ENCODE measurements at regions not wholly inside any gene's neighbourhood (a gene's known extent, or its start where the extent isn't known, plus 50 kb on each side); places are given as distances from the start of the nearest gene placed in this dataset.

DNA sequence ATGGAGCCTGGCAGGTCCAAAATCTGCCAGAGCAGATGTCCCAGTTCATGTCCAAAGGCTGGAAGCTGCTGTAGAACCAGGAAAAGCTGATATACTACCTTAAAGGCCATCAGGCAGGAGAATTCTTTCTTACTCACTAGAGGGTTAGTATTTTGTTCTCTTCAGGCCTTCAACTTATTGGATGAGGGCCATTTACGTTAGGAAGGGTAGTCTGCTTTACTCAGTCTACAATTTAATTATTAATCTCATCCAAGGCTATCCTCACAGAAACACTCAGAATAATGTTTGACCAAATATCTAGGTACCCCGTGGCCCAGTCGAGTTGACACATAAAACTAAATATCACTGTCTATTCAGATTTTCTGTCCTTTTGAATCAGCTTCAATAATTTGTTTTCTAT lies 437.4 kb downstream of the TLE4 start:
- DNase-seq (no peak), ATAC-seq (no peak)
- POLR2A ChIA-PET = no interaction called here
- no peak overlapping the region for H3K27ac ChIP-seq (ENCODE audit: low read depth, low read length)
- peaks cover 0 to 19% (median 11%) of the 10 kb centered on the region in 5 donors for H3K27me3 Mint-ChIP-seq
- no peaks in the 10 kb centered on the region for H3K27me3 ChIP-seq (ENCODE audit: control insufficient read depth in 2 of 2, insufficient read depth in 2 of 2, low read length in 2 of 2)
- no peaks in the 10 kb centered on the region for H3K36me3 ChIP-seq (ENCODE audit: control insufficient read depth in 2 of 3, insufficient read depth in 3 of 3, low read length in 3 of 3)
- H3K36me3 Mint-ChIP-seq = peaks cover 0 to 5% (median 0%) of the 10 kb centered on the region in 5 donors
- H3K9me3 Mint-ChIP-seq = peaks cover 0 to 24% (median 9%) of the 10 kb centered on the region in 11 donors
- H3K4me3 Mint-ChIP-seq = no peak overlapping the region
- H3K4me1 ChIP-seq (ENCODE audit: control insufficient read depth in 2 of 2, insufficient read depth in 2 of 2, low read length in 2 of 2) = no peaks in the 10 kb centered on the region
- CTCF ChIA-PET = interaction anchor here (0.6 kb wide), 1 partner anchor 49 kb away, joined by 3 read pairs; no protein-coding TSS in a partner anchor
- H3K4me1 Mint-ChIP-seq = no peaks in the 10 kb centered on the region
- H3K4me3 ChIP-seq (ENCODE audit: low read length) = no peak overlapping the region
- H3K27ac Mint-ChIP-seq = no peak overlapping the region
- no peaks in the 10 kb centered on the region for H3K9me3 ChIP-seq (ENCODE audit: control insufficient read depth in 2 of 3, low read length in 3 of 3)
- intact Hi-C loops (cut with micrococcal nuclease) = no loop called here

- no peaks in the 10 kb centered on the region for H3K36me3 ChIP-seq (ENCODE audit: control insufficient read depth in 2 of 3, insufficient read depth in 3 of 3, low read length in 3 of 3)
- no peaks in the 10 kb centered on the region for H3K27me3 ChIP-seq (ENCODE audit: control insufficient read depth in 2 of 2, insufficient read depth in 2 of 2, low read length in 2 of 2)
- intact Hi-C loops (cut with micrococcal nuclease) = no loop called here
- H3K27ac Mint-ChIP-seq = no peak overlapping the region
- no peaks in the 10 kb centered on the region for H3K36me3 Mint-ChIP-seq
- peaks cover 0 to 11% (median 5%) of the 10 kb centered on the region in 5 donors for H3K27me3 Mint-ChIP-seq
- peaks cover 0 to 2% (median 0%) of the 10 kb centered on the region in 11 donors for H3K9me3 Mint-ChIP-seq
- CTCF ChIA-PET = no interaction called here
- H3K4me3 ChIP-seq (ENCODE audit: low read length) = no peak overlapping the region
- DNase-seq (no peak), ATAC-seq (no peak)
- H3K27ac ChIP-seq (ENCODE audit: low read depth, low read length) = no peak overlapping the region
- H3K4me1 ChIP-seq (ENCODE audit: control insufficient read depth in 2 of 2, insufficient read depth in 2 of 2, low read length in 2 of 2) = no peaks in the 10 kb centered on the region
- no peak overlapping the region for H3K4me3 Mint-ChIP-seq
- no peaks in the 10 kb centered on the region for H3K4me1 Mint-ChIP-seq
- no peaks in the 10 kb centered on the region for H3K9me3 ChIP-seq (ENCODE audit: control insufficient read depth in 2 of 3, low read length in 3 of 3)
- POLR2A ChIA-PET = no interaction called here
Observed at GRCh38 chr9:80004714-80005113, 432.9 kb downstream of the TLE4 start.

GRCh38 chr9:79990536-79990935 lies 418.8 kb downstream of the TLE4 start:
- no peak overlapping the region for H3K4me3 ChIP-seq (ENCODE audit: low read length)
- ChIA-PET CTCF (no interaction called here), POLR2A (no interaction called here)
- Mint-ChIP-seq H3K27ac (no peak overlapping the region), H3K4me3 (no peak overlapping the region), H3K4me1 (no peaks in the 10 kb centered on the region), H3K27me3 (no peaks in the 10 kb centered on the region), H3K36me3 (no peaks in the 10 kb centered on the region), H3K9me3 (peaks cover 0 to 3% (median 0%) of the 10 kb centered on the region in 11 donors)
- DNase-seq = no peak
- ATAC-seq = no peak
- no peaks in the 10 kb centered on the region for H3K9me3 ChIP-seq (ENCODE audit: control insufficient read depth in 2 of 3, low read length in 3 of 3)
- H3K27me3 ChIP-seq (ENCODE audit: control insufficient read depth in 2 of 2, insufficient read depth in 2 of 2, low read length in 2 of 2) = no peaks in the 10 kb centered on the region
- intact Hi-C loops (cut with micrococcal nuclease) = no loop called here
- no peak overlapping the region for H3K27ac ChIP-seq (ENCODE audit: low read depth, low read length)
- no peaks in the 10 kb centered on the region for H3K4me1 ChIP-seq (ENCODE audit: control insufficient read depth in 2 of 2, insufficient read depth in 2 of 2, low read length in 2 of 2)
- H3K36me3 ChIP-seq (ENCODE audit: control insufficient read depth in 2 of 3, insufficient read depth in 3 of 3, low read length in 3 of 3) = no peaks in the 10 kb centered on the region

DNA sequence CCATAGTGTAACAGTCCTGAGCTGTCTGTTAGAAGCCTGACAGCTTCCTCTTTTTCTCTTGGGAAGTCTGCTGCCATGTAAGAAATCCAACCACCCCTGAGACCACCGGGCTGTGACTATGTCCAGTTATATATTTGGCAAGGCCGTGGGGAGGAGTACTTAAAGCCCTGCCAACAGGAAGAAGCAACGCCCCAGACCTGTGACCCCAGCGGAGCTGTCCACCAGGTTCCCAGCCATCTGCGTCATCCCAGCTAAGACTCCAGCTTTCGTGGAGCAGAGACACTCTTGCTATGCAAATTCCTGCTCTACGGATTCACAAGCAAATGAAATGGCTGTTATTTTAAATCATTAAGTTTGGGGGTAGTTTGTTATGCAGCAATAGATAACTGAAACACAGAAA lies 417.3 kb downstream of the TLE4 start:
- Mint-ChIP-seq H3K9me3 (peaks cover 0 to 2% (median 0%) of the 10 kb centered on the region in 11 donors), H3K4me1 (no peaks in the 10 kb centered on the region), H3K4me3 (no peak overlapping the region), H3K27ac (no peak overlapping the region), H3K27me3 (no peaks in the 10 kb centered on the region), H3K36me3 (no peaks in the 10 kb centered on the region)
- H3K27ac ChIP-seq (ENCODE audit: low read depth, low read length) = no peak overlapping the region
- ATAC-seq (no peak), DNase-seq (no peak)
- no peaks in the 10 kb centered on the region for H3K36me3 ChIP-seq (ENCODE audit: control insufficient read depth in 2 of 3, insufficient read depth in 3 of 3, low read length in 3 of 3)
- H3K4me3 ChIP-seq (ENCODE audit: low read length) = no peak overlapping the region
- ChIA-PET POLR2A (no interaction called here), CTCF (interaction anchor here (0.6 kb wide), 1 partner anchor 1438 kb away, joined by 3 read pairs; no protein-coding TSS in a partner anchor)
- H3K4me1 ChIP-seq (ENCODE audit: control insufficient read depth in 2 of 2, insufficient read depth in 2 of 2, low read length in 2 of 2) = no peaks in the 10 kb centered on the region
- no peaks in the 10 kb centered on the region for H3K27me3 ChIP-seq (ENCODE audit: control insufficient read depth in 2 of 2, insufficient read depth in 2 of 2, low read length in 2 of 2)
- no peaks in the 10 kb centered on the region for H3K9me3 ChIP-seq (ENCODE audit: control insufficient read depth in 2 of 3, low read length in 3 of 3)
- intact Hi-C loops (cut with micrococcal nuclease) = no loop called here

DNA sequence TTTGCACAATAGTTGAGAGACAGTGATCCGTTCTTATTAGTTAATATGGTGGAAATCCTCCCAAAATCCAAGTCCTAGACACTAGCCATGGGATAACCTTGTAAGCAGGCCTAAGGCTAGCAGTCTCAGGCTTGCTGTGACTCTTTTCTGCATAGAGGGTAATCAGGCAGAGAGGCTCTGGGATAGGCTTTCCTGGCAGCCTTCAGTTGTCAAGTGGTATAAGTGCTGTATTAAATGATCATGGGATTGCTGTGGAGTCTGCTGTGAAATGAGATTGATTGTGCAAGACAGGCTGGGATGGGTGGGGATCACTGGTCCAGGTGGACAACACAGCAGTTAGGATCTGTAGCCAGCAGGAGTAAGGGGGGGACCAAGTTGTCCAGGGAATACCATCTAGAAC lies 416.4 kb downstream of the TLE4 start:
- Mint-ChIP-seq H3K27me3 (no peaks in the 10 kb centered on the region), H3K27ac (no peak overlapping the region), H3K4me3 (no peak overlapping the region), H3K36me3 (no peaks in the 10 kb centered on the region), H3K9me3 (no peaks in the 10 kb centered on the region), H3K4me1 (no peaks in the 10 kb centered on the region)
- no peak for ATAC-seq
- no peak for DNase-seq
- no peaks in the 10 kb centered on the region for H3K9me3 ChIP-seq (ENCODE audit: control insufficient read depth in 2 of 3, low read length in 3 of 3)
- intact Hi-C loops (cut with micrococcal nuclease) = no loop called here
- H3K27ac ChIP-seq (ENCODE audit: low read depth, low read length) = no peak overlapping the region
- H3K4me1 ChIP-seq (ENCODE audit: control insufficient read depth in 2 of 2, insufficient read depth in 2 of 2, low read length in 2 of 2) = no peaks in the 10 kb centered on the region
- ChIA-PET CTCF (no interaction called here), POLR2A (no interaction called here)
- no peaks in the 10 kb centered on the region for H3K27me3 ChIP-seq (ENCODE audit: control insufficient read depth in 2 of 2, insufficient read depth in 2 of 2, low read length in 2 of 2)
- H3K36me3 ChIP-seq (ENCODE audit: control insufficient read depth in 2 of 3, insufficient read depth in 3 of 3, low read length in 3 of 3) = no peaks in the 10 kb centered on the region
- H3K4me3 ChIP-seq (ENCODE audit: low read length) = no peak overlapping the region

DNA sequence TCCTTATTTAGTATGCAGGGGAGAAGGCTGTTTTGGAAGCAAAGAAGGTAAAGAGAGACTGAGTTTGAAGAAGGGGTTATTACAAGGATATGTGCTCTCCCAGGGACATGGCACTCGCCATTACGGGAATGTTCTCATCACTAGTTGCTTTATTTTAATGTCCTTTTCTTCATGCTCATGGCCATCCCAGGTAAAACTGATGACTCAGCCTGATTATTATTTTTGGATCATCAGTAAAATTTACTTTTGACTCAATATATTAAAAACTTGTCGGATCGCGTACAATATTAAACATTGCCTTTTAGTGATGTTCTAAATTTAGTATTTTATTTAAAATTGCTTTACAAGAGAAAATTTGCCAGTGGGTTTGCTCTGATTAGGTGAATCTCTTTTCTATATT lies 414.7 kb downstream of the TLE4 start:
- H3K4me1 ChIP-seq (ENCODE audit: control insufficient read depth in 2 of 2, insufficient read depth in 2 of 2, low read length in 2 of 2) = no peaks in the 10 kb centered on the region
- H3K27me3 ChIP-seq (ENCODE audit: control insufficient read depth in 2 of 2, insufficient read depth in 2 of 2, low read length in 2 of 2) = no peaks in the 10 kb centered on the region
- no peaks in the 10 kb centered on the region for H3K9me3 ChIP-seq (ENCODE audit: control insufficient read depth in 2 of 3, low read length in 3 of 3)
- no peak overlapping the region for H3K4me3 Mint-ChIP-seq
- CTCF ChIA-PET = no interaction called here
- H3K36me3 ChIP-seq (ENCODE audit: control insufficient read depth in 2 of 3, insufficient read depth in 3 of 3, low read length in 3 of 3) = no peaks in the 10 kb centered on the region
- ATAC-seq (no peak), DNase-seq (no peak)
- POLR2A ChIA-PET = no interaction called here
- H3K27me3 Mint-ChIP-seq = peaks cover 0 to 9% (median 4%) of the 10 kb centered on the region in 5 donors
- H3K27ac Mint-ChIP-seq = no peak overlapping the region
- H3K4me1 Mint-ChIP-seq = no peaks in the 10 kb centered on the region
- intact Hi-C loops (cut with micrococcal nuclease) = no loop called here
- H3K27ac ChIP-seq (ENCODE audit: low read depth, low read length) = no peak overlapping the region
- H3K9me3 Mint-ChIP-seq = peaks cover 0 to 7% (median 0%) of the 10 kb centered on the region in 11 donors
- no peak overlapping the region for H3K4me3 ChIP-seq (ENCODE audit: low read length)
- no peaks in the 10 kb centered on the region for H3K36me3 Mint-ChIP-seq

DNA sequence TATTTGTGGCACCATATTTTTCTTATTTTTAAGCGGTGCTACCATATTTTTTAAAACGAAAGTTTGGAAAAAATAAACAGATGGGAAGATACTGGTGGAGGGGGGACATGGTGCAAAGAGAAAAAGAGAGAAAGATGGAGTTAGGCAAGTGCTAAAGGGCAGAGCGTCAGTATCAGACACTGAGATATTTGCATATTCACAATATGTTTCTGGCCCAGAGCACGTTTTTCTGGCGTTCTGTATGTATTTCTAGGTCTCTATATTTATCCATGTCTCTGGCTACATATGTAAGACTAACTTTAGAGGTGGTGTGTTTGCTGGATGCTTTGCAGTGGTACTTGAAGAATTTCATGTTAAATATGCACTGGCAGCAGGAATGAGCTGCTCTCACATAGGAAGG lies 414.0 kb downstream of the TLE4 start:
- Histone ChIP-seq H3K36me3 (ENCODE audit: control insufficient read depth in 2 of 3, insufficient read depth in 3 of 3, low read length in 3 of 3) (no peaks in the 10 kb centered on the region), H3K4me1 (ENCODE audit: control insufficient read depth in 2 of 2, insufficient read depth in 2 of 2, low read length in 2 of 2) (no peaks in the 10 kb centered on the region), H3K4me3 (ENCODE audit: low read length) (no peak overlapping the region), H3K27me3 (ENCODE audit: control insufficient read depth in 2 of 2, insufficient read depth in 2 of 2, low read length in 2 of 2) (no peaks in the 10 kb centered on the region), H3K27ac (ENCODE audit: low read depth, low read length) (no peak overlapping the region), H3K9me3 (ENCODE audit: control insufficient read depth in 2 of 3, low read length in 3 of 3) (no peaks in the 10 kb centered on the region)
- DNase-seq = no peak
- Mint-ChIP-seq H3K36me3 (no peaks in the 10 kb centered on the region), H3K27me3 (peaks cover 0 to 12% (median 4%) of the 10 kb centered on the region in 5 donors), H3K27ac (no peak overlapping the region), H3K4me1 (no peaks in the 10 kb centered on the region), H3K9me3 (peaks cover 0 to 7% (median 0%) of the 10 kb centered on the region in 11 donors), H3K4me3 (no peak overlapping the region)
- intact Hi-C loops (cut with micrococcal nuclease) = no loop called here
- POLR2A ChIA-PET = no interaction called here
- no peak for ATAC-seq
- CTCF ChIA-PET = no interaction called here

Measured in naive thymus-derived CD4-positive, alpha-beta T cell (primary cell).